Neural crest cell (in vitro differentiated cells): ENCODE measurements at regions not wholly inside any gene's neighbourhood (a gene's known extent, or its start where the extent isn't known, plus 50 kb on each side); places are given as distances from the start of the nearest gene placed in this dataset.

Experiments used
- DNase-seq: peaks from one replicate; pipeline ENCODE4 v3.0.0; 2021; ENCODE audit warnings: low read depth, mixed read lengths, low spot score
- H3K27ac Mint-ChIP-seq: one replicate; pipeline ENCODE4 v1.8.0; 2021; ENCODE audit warnings: mild to moderate bottlenecking, mixed read lengths; ENCODE audit not compliant: unreplicated experiment
- H3K27me3 Mint-ChIP-seq: 2 replicates; pipeline ENCODE4 v1.8.0; 2021; ENCODE audit warnings: low read depth, mild to moderate bottlenecking, mixed read lengths
- H3K36me3 Mint-ChIP-seq: 2 replicates; pipeline ENCODE4 v1.8.0; 2021; ENCODE audit warnings: low read depth, mild to moderate bottlenecking, mixed read lengths
- H3K4me1 Mint-ChIP-seq: 2 replicates; pipeline ENCODE4 v1.8.0; 2021; ENCODE audit warnings: mixed read lengths
- H3K4me3 Mint-ChIP-seq: one replicate; pipeline ENCODE4 v1.8.0; 2021; ENCODE audit warnings: mild to moderate bottlenecking, mixed read lengths
- H3K9me3 Mint-ChIP-seq: 2 replicates; pipeline ENCODE4 v1.8.0; 2021; ENCODE audit warnings: mixed read lengths
- TF ChIP-seq, protein P1 (sequence below): fragments of 200-600 bp; sonication (generic); conservative IDR thresholded peaks from 2 replicates; pipeline ENCODE4 v1.5.0; 2021; ENCODE audit warnings: antibody characterized with exemption, mild to moderate bottlenecking

DNA sequence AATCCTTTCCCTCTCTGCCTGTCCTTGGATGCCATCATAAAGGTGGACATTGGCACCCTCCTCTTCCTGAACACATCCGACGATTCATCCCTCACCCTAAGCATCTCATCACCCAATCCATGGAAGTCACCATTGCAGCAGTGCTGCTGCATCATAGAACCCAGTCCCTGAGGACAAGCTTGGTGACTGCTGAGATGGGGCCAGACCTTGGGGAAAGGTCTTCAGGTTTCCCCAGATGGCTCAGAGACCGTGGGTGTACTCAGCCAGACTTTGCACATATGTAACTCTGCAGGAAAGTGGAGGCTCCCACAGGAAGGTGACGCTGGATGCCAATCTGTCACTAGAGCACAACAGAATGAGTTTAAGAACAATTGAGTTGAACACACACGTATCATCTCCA is 202.2 kb downstream of the SOX11 start:
- H3K27ac Mint-ChIP-seq, result no peak overlapping the region
- H3K27me3 Mint-ChIP-seq, result no peaks in the 10 kb centered on the region
- TF ChIP-seq, protein P1, sequence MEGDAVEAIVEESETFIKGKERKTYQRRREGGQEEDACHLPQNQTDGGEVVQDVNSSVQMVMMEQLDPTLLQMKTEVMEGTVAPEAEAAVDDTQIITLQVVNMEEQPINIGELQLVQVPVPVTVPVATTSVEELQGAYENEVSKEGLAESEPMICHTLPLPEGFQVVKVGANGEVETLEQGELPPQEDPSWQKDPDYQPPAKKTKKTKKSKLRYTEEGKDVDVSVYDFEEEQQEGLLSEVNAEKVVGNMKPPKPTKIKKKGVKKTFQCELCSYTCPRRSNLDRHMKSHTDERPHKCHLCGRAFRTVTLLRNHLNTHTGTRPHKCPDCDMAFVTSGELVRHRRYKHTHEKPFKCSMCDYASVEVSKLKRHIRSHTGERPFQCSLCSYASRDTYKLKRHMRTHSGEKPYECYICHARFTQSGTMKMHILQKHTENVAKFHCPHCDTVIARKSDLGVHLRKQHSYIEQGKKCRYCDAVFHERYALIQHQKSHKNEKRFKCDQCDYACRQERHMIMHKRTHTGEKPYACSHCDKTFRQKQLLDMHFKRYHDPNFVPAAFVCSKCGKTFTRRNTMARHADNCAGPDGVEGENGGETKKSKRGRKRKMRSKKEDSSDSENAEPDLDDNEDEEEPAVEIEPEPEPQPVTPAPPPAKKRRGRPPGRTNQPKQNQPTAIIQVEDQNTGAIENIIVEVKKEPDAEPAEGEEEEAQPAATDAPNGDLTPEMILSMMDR, result no peak
- no peaks in the 10 kb centered on the region for H3K9me3 Mint-ChIP-seq
- H3K4me1 Mint-ChIP-seq, result peaks cover 3% of the 10 kb centered on the region
- no peak for DNase-seq
- H3K4me3 Mint-ChIP-seq, result no peak overlapping the region
- no peaks in the 10 kb centered on the region for H3K36me3 Mint-ChIP-seq

DNA sequence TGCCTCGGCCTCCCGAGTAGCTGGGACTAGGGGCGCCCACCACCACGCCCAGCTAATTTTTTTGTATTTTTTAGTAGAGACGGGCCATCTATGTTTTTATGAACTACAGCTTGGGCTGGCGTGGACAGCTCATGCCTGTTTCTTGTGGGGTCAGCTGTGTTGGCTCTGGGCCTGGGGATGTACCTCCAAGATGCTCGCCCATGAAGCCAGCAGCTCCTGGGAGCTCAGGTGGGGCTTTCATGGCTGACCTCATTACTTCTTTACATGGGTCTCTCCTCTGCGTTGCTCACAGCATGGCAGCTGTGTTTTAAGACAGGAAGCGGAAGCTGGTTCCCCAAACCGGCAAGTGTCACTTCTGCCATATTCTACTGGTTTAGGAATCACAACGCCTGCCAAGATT is 203.1 kb downstream of the SOX11 start:
- no peak overlapping the region for H3K4me3 Mint-ChIP-seq
- no peaks in the 10 kb centered on the region for H3K36me3 Mint-ChIP-seq
- no peaks in the 10 kb centered on the region for H3K4me1 Mint-ChIP-seq
- no peaks in the 10 kb centered on the region for H3K27me3 Mint-ChIP-seq
- H3K27ac Mint-ChIP-seq, result no peak overlapping the region
- H3K9me3 Mint-ChIP-seq, result no peaks in the 10 kb centered on the region
- TF ChIP-seq, protein P1, result no peak
- no peak for DNase-seq

DNA sequence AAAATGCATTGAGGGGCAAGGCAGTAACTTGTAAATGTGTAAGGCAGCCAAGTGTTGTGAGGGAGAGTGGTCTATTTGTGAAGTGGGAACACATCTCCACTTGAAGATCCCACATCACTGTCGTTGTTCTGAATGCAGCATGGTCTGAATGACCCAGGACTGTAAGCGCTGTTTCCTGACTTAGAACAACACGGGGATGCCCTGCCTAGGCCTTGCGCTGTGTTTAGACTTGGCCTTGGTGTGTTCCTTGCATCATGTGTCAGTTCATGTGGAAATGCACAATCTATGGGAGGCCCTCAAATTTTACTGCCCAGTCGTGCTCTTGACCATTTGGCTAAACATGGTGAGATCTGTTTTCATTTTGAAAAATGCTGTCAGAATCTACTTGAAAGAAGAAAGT is 205.1 kb downstream of the SOX11 start:
- Mint-ChIP-seq H3K9me3 (no peaks in the 10 kb centered on the region), H3K27ac (no peak overlapping the region), H3K4me1 (no peaks in the 10 kb centered on the region), H3K36me3 (no peaks in the 10 kb centered on the region), H3K27me3 (no peaks in the 10 kb centered on the region), H3K4me3 (no peak overlapping the region)
- TF ChIP-seq, protein P1, result no peak
- DNase-seq, result no peak

DNA sequence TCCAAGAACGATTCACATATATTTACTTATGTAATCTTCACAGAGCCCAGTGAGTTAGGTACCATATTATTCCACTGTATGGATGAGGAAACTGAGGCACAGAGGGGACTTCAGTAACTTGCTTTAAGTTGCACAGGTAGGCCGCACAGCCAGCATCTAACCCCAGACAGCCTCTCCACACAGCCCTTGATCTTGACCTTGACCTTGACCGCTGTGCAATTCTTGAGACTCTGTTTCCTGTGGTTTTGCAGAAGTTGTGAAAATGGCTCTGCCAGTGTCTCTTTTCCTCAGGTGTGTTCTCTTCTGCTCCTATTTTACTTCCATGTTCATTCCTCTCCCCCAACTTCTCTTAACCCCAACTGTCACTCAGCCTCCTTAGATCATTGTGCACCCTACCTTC is 206.5 kb downstream of the SOX11 start:
- Mint-ChIP-seq H3K36me3 (no peaks in the 10 kb centered on the region), H3K27me3 (no peaks in the 10 kb centered on the region), H3K9me3 (no peaks in the 10 kb centered on the region), H3K4me3 (no peak overlapping the region), H3K4me1 (no peaks in the 10 kb centered on the region), H3K27ac (no peak overlapping the region)
- TF ChIP-seq, protein P1, result no peak
- DNase-seq, result no peak

DNA sequence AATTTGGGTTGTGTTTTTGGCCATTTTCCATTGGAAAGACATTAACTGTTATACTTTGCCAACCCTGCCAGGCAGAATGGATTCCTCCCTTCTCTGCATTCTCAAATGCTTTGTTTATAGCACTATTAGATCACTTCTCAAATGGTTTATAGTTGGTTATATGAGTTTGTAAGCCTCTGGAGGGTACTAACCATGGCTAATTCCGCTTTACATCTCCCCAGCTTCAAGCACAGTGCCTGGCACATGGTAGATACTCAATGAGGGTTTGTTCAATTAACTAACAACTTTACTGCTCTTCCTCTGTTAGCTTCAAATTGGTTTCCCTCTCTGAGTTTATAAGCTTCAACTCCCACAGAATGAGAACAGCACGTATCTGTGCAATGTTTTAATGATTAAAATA is 213.5 kb downstream of the SOX11 start:
- no peak for DNase-seq
- TF ChIP-seq, protein P1, result no peak
- no peaks in the 10 kb centered on the region for H3K9me3 Mint-ChIP-seq
- no peak overlapping the region for H3K27ac Mint-ChIP-seq
- no peaks in the 10 kb centered on the region for H3K36me3 Mint-ChIP-seq
- no peak overlapping the region for H3K4me3 Mint-ChIP-seq
- H3K4me1 Mint-ChIP-seq, result peaks cover 3% of the 10 kb centered on the region
- no peaks in the 10 kb centered on the region for H3K27me3 Mint-ChIP-seq

DNA sequence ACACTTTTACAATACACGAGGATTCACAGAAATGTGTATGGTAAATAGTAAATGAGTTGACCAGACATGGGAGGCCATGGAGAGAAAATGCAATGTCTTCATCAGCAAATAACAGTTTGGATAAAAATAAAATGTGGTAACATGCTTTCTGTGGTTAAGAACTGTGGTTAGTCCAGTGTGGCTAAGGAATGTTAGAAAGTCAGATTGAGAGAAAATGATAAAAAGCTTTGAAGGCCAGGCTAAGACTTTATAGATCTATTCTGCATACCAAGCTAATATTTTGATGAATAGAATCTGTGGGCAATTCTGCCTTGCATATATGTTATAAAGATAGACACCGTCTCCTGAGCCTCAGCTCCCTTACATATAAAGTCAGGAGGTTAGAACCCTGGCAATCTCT is 215.9 kb downstream of the SOX11 start:
- Mint-ChIP-seq H3K27ac (no peak overlapping the region), H3K27me3 (no peaks in the 10 kb centered on the region), H3K4me1 (peaks cover 12% of the 10 kb centered on the region), H3K9me3 (no peaks in the 10 kb centered on the region), H3K36me3 (no peaks in the 10 kb centered on the region), H3K4me3 (no peak overlapping the region)
- TF ChIP-seq, protein P1, result no peak
- DNase-seq, result no peak
